Loucy (cell line): ENCODE measurements at regions not wholly inside any gene's neighbourhood (a gene's known extent, or its start where the extent isn't known, plus 50 kb on each side); places are given as distances from the start of the nearest gene placed in this dataset.

Experiments
- EZH2phosphoT487 ChIP-seq: fragments of 200-600 bp; IDR thresholded peaks from 2 replicates; pipeline ENCODE4 v1.6.1; 2018; ENCODE audit warnings: antibody characterized with exemption, mild to moderate bottlenecking, moderate library complexity, borderline replicate concordance
- TF ChIP-seq, protein P1 (sequence below): fragments of 200-600 bp; sonication (generic); conservative IDR thresholded peaks from 2 replicates; pipeline ENCODE4 v1.5.1; 2014; ENCODE audit warnings: mild to moderate bottlenecking, antibody characterized with exemption, low read length

DNA sequence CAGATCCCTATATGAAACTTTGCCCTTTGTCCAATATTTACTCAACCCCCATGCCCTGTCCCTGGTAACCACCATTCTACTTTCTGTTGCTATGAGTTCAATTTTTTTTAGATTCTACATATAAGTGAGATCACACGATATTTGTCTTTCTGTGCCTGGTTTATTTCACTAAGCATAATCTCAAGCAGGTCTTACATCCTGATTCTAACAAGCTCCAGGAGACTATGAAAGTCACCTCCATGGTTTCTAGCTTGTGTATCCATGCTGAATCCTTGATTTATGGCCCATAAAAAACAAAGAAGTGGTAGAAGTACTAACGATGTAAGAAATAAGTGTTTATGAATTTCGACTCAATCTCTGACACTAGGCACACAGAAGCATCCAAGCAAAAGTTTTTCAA lies 68.0 kb downstream of the OR5AK2 start:
- TF ChIP-seq, protein P1, sequence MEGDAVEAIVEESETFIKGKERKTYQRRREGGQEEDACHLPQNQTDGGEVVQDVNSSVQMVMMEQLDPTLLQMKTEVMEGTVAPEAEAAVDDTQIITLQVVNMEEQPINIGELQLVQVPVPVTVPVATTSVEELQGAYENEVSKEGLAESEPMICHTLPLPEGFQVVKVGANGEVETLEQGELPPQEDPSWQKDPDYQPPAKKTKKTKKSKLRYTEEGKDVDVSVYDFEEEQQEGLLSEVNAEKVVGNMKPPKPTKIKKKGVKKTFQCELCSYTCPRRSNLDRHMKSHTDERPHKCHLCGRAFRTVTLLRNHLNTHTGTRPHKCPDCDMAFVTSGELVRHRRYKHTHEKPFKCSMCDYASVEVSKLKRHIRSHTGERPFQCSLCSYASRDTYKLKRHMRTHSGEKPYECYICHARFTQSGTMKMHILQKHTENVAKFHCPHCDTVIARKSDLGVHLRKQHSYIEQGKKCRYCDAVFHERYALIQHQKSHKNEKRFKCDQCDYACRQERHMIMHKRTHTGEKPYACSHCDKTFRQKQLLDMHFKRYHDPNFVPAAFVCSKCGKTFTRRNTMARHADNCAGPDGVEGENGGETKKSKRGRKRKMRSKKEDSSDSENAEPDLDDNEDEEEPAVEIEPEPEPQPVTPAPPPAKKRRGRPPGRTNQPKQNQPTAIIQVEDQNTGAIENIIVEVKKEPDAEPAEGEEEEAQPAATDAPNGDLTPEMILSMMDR: no peak
- TF ChIP-seq EZH2phosphoT487: no peak
